ENCODE measurements at regions not wholly inside any gene's neighbourhood (a gene's known extent, or its start where the extent isn't known, plus 50 kb on each side); places are given as distances from the start of the nearest gene placed in this dataset.

DNA sequence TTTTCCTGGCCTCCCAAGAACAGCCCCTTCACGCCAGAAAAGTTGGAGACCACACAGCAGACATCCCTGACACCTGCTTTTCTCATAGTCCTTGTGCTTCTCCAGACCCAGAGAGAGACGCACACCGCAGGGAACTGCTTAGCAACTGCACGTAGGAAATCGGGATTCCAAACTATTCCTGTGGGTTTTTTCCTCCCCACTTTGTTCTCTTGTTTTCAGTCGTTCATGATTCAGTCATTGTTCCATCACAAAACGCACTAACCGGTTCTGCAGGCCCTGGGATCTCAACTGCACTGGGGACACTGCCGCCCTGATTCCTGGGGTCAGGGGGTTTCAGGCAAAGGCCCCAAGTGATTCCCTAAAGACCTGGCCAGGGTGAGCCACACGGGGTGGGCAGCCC lies 588.0 kb upstream of the KLF4 start:
- H3K9ac ChIP-seq (ENCODE audit: low read depth, low read length) = no peak overlapping the region
- H3K4me1 ChIP-seq (ENCODE audit: insufficient read depth, low read length) = peaks cover 3% of the 10 kb centered on the region; the same call in 1 of the 2 replicates

DNA sequence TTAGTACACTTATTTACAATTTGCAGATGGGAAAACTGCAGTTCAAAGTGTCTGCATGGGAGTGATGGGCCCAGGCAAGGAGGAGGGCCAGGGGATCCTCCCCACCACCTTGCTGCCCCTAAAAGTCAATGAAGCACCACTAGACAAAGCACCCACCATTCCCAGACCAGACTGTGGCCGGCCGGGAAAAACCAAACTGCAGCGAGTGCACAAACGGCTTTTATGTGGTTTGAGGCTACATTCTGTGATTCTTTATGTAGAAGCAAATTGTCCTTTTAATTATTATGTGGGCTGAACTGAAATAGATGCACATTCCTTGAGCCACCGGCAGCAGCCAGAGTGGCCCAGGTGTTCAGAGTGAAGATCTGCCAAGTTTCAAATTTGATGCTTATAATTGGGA lies 585.3 kb upstream of the KLF4 start:
- H3K9ac ChIP-seq (ENCODE audit: low read depth, low read length) = no peak overlapping the region
- H3K9me3 ChIP-seq (ENCODE audit: control insufficient read depth, insufficient read depth, low read length) = no peaks in the 10 kb centered on the region
- H3K4me1 ChIP-seq (ENCODE audit: insufficient read depth, low read length) = peaks cover 3% of the 10 kb centered on the region; the same call in 1 of the 2 replicates
- no peaks in the 10 kb centered on the region for H3K36me3 ChIP-seq (ENCODE audit: insufficient read depth, low read length)

More for the DNA sequence above, 588.0 kb upstream of the KLF4 start:
- H3K36me3 ChIP-seq (ENCODE audit: insufficient read depth, low read length) = no peaks in the 10 kb centered on the region
- no peaks in the 10 kb centered on the region for H3K9me3 ChIP-seq (ENCODE audit: control insufficient read depth, insufficient read depth, low read length)

DNA sequence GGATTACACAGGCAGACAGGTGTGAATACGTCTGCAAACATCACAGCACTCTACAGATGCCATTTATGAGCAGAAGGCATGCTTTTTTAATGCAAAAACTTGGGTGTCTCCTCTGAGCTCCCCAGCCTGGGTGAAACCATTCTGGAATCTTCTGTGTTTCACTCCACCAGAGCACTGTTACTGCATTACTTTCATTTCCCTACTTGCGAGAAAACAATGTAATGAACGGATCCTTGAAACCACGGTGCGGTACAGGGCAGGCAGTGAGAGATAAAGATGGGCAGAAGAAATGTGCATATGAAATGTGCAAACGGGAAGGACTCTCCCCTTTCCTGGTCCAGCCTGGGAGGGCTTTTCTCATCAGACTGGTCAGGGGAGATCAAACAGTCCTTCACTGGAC lies 584.3 kb upstream of the KLF4 start:
- Histone ChIP-seq H3K4me1 (ENCODE audit: insufficient read depth, low read length) (peaks cover 3% of the 10 kb centered on the region; the same call in 1 of the 2 replicates), H3K9ac (ENCODE audit: low read depth, low read length) (no peak overlapping the region), H3K36me3 (ENCODE audit: insufficient read depth, low read length) (no peaks in the 10 kb centered on the region)

DNA sequence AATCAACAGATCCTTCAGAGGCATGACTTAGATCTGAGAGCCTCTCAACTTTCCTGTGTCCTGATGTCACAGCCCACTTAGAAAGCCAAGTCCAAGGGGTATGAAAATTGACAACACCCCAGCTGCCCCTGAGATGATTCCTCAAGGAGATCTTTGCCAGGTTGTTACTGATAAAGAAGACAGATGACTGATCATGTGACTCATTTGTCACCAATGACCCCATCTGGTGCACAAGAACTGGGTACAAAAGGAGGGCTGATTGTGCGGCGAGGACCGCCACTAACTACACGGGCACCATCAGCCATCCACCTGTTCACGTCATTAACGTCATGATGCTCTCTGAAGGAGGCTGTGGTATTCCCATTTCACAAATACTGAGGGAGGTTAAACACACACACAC lies 583.2 kb upstream of the KLF4 start:
- Histone ChIP-seq H3K4me1 (ENCODE audit: insufficient read depth, low read length) (peaks cover 3% of the 10 kb centered on the region; the same call in 1 of the 2 replicates), H3K36me3 (ENCODE audit: insufficient read depth, low read length) (no peaks in the 10 kb centered on the region), H3K9ac (ENCODE audit: low read depth, low read length) (no peak overlapping the region), H3K9me3 (ENCODE audit: control insufficient read depth, insufficient read depth, low read length) (no peaks in the 10 kb centered on the region)

More for the DNA sequence above, 584.3 kb upstream of the KLF4 start:
- H3K9me3 ChIP-seq (ENCODE audit: control insufficient read depth, insufficient read depth, low read length) = no peaks in the 10 kb centered on the region

DNA sequence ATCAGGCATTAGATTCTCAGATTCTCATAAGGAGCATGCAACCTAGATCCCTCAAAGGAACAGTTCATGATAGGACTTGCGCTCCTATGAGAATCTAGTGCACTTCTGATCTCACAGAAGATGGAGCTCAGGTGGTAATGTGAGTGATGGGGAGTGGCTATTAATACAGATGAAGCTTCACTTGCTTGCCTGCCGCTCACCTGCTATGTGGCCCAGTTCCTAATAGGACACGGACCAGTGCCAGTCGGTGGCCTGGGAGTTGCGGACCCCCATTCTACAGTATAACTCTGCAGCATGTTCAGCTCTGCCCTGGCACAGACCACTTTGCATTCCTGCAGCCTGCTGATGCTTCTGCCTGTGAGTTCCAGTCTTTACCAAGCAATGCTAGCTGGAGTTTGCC lies 581.3 kb upstream of the KLF4 start:
- no peak overlapping the region for H3K9ac ChIP-seq (ENCODE audit: low read depth, low read length)
- H3K36me3 ChIP-seq (ENCODE audit: insufficient read depth, low read length) = no peaks in the 10 kb centered on the region
- peaks cover 3% of the 10 kb centered on the region; the same call in 1 of the 2 replicates for H3K4me1 ChIP-seq (ENCODE audit: insufficient read depth, low read length)

DNA sequence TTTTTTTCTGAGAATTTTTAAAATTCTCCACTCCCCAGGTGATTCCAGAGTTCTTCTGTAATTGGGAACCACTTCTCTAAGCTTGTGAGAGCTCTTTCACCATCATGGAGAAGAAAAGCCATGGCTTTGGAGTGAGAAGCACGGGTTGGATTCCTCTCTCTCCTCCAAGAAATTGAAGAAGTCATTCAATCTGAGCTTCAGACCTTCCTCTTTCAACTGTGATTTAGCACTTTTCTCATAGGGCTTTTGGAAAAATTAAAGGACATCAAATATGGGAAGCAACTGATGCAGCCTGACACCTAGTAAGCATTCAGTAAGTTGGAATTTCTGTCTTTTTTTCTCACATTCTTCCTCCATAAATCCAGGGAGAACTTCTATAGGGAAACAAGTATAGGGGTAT lies 580.4 kb upstream of the KLF4 start:
- Histone ChIP-seq H3K9me3 (ENCODE audit: control insufficient read depth, insufficient read depth, low read length) (no peaks in the 10 kb centered on the region), H3K36me3 (ENCODE audit: insufficient read depth, low read length) (no peaks in the 10 kb centered on the region), H3K4me1 (ENCODE audit: insufficient read depth, low read length) (peaks cover 3% of the 10 kb centered on the region; the same call in 1 of the 2 replicates)

More for the DNA sequence above, 581.3 kb upstream of the KLF4 start:
- no peaks in the 10 kb centered on the region for H3K9me3 ChIP-seq (ENCODE audit: control insufficient read depth, insufficient read depth, low read length)

DNA sequence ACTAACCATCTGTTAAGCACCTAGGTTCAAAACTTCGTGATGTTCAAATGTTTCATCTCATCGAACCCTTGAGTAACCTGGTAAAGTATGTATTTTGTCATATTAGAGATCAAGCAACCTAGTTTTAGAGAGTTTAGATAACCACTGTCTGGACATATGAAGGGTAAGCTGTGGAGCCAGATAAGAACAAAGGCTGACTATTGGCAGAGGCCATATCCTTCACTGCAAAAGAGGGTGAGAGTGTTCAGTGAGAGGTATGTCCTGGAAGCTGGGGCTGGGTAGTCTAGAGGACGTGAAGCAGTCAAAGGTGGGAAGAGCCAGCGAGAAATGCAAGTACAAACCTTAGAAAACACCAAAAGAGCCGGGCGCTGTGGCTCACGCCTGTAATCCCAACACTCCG lies 573.1 kb upstream of the KLF4 start:
- Histone ChIP-seq H3K4me1 (ENCODE audit: insufficient read depth, low read length) (0 out of 2 replicates have a peak, but pooled peaks cover 2% of the 10 kb centered on the region), H3K36me3 (ENCODE audit: insufficient read depth, low read length) (no peaks in the 10 kb centered on the region), H3K9me3 (ENCODE audit: control insufficient read depth, insufficient read depth, low read length) (no peaks in the 10 kb centered on the region), H3K9ac (ENCODE audit: low read depth, low read length) (no peak overlapping the region)

More for the DNA sequence above, 580.4 kb upstream of the KLF4 start:
- no peak overlapping the region for H3K9ac ChIP-seq (ENCODE audit: low read depth, low read length)

DNA sequence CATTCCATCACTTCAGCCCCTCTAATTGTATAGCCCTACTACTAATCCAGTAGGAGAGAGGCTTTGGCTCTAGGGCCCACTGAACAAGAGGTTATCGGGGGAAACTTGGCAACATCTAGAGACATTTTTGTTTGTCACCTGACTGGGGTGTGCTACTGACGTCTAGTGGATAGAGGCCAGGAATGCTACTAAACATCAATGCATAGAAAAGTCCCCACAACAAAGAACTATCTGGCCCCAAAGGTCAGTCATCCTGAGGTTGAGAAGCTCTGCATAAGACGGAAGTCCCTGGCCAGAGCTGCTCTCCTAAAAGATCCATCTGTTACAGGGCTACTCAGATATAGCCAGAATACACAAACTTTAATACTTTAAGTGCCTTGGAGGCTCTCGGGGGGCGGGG lies 570.6 kb upstream of the KLF4 start:
- Histone ChIP-seq H3K9ac (ENCODE audit: low read depth, low read length) (no peak overlapping the region), H3K4me1 (ENCODE audit: insufficient read depth, low read length) (0 out of 2 replicates have a peak, but pooled peaks cover 3% of the 10 kb centered on the region), H3K9me3 (ENCODE audit: control insufficient read depth, insufficient read depth, low read length) (no peaks in the 10 kb centered on the region), H3K36me3 (ENCODE audit: insufficient read depth, low read length) (no peaks in the 10 kb centered on the region)

DNA sequence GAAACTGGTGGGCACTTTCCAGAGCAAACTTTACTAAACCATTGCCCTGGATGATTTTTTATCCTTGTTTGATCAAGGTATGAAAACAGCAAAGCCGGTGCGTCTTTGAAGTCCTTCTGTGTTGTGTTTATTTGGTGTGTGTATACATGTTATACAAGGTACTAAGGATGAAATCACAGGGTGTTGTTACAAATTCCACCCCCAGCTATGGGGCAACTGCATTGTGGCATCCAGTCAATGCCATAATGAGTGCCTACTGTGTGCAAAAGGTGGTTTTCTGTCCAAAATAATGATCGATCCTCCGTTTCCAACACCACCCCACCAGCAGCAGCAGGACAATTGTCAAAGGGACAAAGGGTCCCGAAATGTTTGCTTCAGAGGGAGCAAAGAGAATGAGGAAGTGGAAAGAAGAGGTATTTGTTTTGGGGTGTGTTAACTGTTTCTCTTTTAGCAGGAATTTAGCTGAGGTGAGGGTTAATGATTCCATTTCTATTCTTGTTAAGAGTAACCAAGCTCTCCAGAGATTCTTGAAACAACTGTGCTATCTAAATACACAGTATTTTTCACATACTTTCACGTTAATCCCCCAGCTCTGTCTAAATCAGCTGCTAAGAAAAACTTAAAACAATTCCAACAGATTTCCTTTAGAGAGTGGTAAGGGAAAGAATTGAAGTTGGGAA lies 568.7 kb upstream of the KLF4 start:
- Histone ChIP-seq H3K9me3 (ENCODE audit: control insufficient read depth, insufficient read depth, low read length) (no peaks in the 10 kb centered on the region), H3K36me3 (ENCODE audit: insufficient read depth, low read length) (no peaks in the 10 kb centered on the region), H3K4me1 (ENCODE audit: insufficient read depth, low read length) (0 out of 2 replicates have a peak, but pooled peaks cover 5% of the 10 kb centered on the region), H3K9ac (ENCODE audit: low read depth, low read length) (no peak overlapping the region)

DNA sequence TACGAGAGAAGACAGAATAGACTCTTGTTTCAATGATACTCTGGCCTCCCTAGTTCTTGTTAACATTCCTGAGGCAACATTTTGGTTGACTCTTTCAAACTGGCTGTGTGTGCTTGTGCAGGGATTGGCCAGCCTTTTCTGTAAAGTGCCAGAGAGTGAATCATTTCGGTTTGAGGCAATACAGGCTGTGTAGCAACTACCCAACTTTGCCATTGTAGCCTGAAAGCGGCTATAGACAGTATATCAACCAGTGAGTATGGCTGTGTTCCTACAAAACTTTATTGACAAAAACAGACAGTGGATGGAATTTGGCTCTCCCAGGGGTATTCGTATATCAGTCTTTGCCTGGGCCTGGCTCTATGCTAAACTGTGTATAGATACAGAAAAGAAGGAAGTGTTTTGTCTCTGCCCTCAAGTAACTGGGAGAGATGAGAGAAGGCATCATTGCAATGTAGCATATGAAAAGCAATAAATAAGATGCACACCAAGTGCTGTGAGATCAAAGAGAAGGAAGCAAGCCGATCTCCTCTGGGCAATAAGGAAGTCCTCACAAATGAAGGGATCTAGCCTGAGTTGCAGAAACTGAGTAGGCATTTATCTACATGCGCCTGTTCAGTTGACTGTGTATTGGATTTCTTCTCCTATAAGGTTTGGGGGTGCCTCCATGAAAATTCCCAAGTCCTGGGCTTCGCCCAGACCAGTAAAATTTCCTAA lies 568.0 kb upstream of the KLF4 start:
- no peak overlapping the region for H3K9ac ChIP-seq (ENCODE audit: low read depth, low read length)
- 0 out of 2 replicates have a peak, but pooled peaks cover 12% of the 10 kb centered on the region for H3K4me1 ChIP-seq (ENCODE audit: insufficient read depth, low read length)
- no peaks in the 10 kb centered on the region for H3K9me3 ChIP-seq (ENCODE audit: control insufficient read depth, insufficient read depth, low read length)

DNA sequence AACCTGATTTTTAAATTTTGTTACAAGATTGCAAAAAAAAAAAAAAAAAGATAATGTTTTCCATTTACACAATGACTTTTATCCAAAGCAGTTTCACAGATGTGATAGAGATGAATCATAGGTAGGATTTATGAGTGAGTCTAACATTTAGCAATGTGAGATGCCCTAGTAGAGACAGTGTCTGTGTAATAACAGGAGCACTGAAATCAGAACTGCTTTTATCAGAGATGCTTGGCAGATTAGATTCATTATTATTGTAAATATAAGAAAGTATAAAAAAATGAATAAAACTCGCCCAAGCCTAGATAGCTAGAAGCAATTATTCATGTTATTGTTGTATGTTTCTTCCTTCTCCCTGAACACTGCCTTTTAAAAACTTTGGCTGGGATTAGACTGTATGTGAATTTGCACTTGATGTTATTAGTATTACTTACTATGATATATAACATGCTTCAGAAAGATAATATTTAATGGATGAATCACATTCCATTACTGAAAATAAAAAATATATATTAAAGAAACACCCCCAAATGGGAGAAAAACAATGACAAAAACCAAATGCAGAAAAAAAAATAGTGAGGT lies 567.3 kb upstream of the KLF4 start:
- no peak overlapping the region for H3K9ac ChIP-seq (ENCODE audit: low read depth, low read length)
- H3K36me3 ChIP-seq (ENCODE audit: insufficient read depth, low read length) = no peaks in the 10 kb centered on the region
- 0 out of 2 replicates have a peak, but pooled peaks cover 17% of the 10 kb centered on the region for H3K4me1 ChIP-seq (ENCODE audit: insufficient read depth, low read length)
- H3K9me3 ChIP-seq (ENCODE audit: control insufficient read depth, insufficient read depth, low read length) = no peaks in the 10 kb centered on the region

More for the DNA sequence above, 568.0 kb upstream of the KLF4 start:
- H3K36me3 ChIP-seq (ENCODE audit: insufficient read depth, low read length) = no peaks in the 10 kb centered on the region

DNA sequence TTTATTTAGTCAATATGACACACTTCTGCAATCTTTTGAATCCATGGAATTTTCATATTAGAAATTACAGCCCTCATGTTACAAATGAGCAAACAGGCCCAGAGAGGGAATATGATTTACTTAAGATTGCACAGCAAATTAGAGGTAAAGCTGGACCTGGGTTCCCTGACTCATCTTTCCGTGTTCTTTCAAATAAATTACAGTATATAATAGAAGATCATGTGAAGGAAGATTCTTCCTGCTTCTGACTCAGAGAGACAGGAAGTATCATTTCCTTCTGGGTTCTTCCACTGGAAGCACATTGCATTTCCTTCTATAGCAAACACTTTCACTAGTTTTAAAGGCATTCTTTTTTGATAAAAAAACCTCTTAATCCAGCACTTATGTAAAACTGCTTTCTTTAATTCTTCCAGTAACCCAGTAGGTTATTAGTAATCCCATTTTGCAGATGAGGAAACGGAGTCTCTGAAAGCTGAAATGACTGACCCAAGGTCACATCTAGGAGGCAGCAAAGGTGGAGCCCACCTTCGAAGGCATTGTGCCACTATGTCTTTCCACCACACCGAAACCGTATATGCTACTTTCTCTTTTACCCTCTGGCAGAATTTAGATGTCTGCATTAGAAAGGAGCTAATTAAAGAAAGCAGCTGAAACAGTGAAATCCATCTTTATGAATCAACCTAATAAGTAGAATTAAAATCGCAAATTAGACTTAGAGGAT lies 566.7 kb upstream of the KLF4 start:
- Histone ChIP-seq H3K9me3 (ENCODE audit: control insufficient read depth, insufficient read depth, low read length) (no peaks in the 10 kb centered on the region), H3K9ac (ENCODE audit: low read depth, low read length) (no peak overlapping the region), H3K4me1 (ENCODE audit: insufficient read depth, low read length) (0 out of 2 replicates have a peak, but pooled peaks cover 17% of the 10 kb centered on the region), H3K36me3 (ENCODE audit: insufficient read depth, low read length) (no peaks in the 10 kb centered on the region)

DNA sequence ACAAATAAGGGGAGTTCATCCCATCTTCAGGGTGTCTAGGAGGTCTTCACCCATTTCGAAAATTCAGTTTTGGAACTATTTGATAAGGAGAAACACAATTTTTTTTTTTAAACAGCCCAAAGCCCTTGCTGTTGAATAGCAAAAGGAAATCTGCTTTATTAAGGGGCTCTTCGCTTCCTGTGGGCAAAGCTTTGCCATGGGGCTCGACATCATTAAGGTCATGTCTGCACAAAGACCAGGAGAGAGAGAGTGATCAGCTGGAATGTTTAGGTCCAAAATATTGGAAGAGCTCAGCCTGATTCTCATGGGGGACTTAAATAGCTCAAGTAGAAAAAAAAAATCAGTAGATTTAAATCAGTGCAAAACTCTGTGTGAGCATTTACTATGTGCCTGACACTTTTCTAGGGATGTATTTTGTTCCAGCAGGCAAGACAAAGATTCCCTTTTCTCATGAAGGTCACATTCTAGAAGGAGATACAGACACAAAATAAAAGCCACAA lies 564.6 kb upstream of the KLF4 start:
- H3K9me3 ChIP-seq (ENCODE audit: control insufficient read depth, insufficient read depth, low read length) = no peaks in the 10 kb centered on the region
- no peak overlapping the region for H3K9ac ChIP-seq (ENCODE audit: low read depth, low read length)
- no peaks in the 10 kb centered on the region for H3K36me3 ChIP-seq (ENCODE audit: insufficient read depth, low read length)
- H3K4me1 ChIP-seq (ENCODE audit: insufficient read depth, low read length) = peaks cover 20% of the 10 kb centered on the region; the same call in 1 of the 2 replicates

DNA sequence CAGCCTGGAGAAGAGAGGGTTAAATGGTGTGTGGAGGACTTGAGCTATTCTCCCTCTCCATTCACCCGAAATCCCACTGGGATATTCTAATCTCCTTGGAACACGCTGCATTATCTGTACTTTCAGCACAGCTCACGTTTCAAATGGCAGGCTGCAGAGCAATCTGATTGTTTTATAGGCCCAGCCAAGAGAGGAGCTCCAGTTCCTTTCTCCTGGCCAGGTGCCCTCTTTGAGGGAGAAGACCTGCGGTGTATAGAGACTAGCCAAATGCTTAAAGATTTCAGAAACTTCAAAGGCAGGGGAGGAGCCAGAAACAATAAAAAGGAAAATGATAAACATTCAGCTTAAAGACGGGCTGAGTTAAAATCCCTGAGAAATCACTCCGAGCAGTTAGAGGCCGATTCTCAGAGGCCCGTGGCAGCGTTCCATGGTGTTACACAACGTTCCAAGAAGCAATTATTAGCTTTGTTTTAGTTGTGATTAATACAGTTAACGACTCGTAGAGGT lies 564.0 kb upstream of the KLF4 start:
- no peaks in the 10 kb centered on the region for H3K9me3 ChIP-seq (ENCODE audit: control insufficient read depth, insufficient read depth, low read length)
- H3K9ac ChIP-seq (ENCODE audit: low read depth, low read length) = no peak overlapping the region
- no peaks in the 10 kb centered on the region for H3K36me3 ChIP-seq (ENCODE audit: insufficient read depth, low read length)
- H3K4me1 ChIP-seq (ENCODE audit: insufficient read depth, low read length) = peaks cover 23% of the 10 kb centered on the region; the same call in 1 of the 2 replicates

Data from ES-I3 (cell line).